Stimulated activated effector memory CD8-positive, alpha-beta T cell treated with anti-CD3 and anti-CD28 coated beads, Interleukin-12 subunit alpha, Interleukin-12 subunit beta, amount 100 ng/mL, for 72 hours (primary cell): ENCODE measurements at regions not wholly inside any gene's neighbourhood (a gene's known extent, or its start where the extent isn't known, plus 50 kb on each side); places are given as distances from the start of the nearest gene placed in this dataset.
"Not testable (repeated sequence)": the region's sequence is repeated elsewhere in the genome, so short reads cannot be mapped to it uniquely, and the experiment has no call there.

Experiments
- ATAC-seq: fragments of 150-1000 bp; cut with Tn5 transposase; 2 replicates; pipeline ENCODE4 v1.10.0; 2021
- DNase-seq, 2 donors: peaks; one replicate each; pipeline ENCODE4 v3.0.0; 2021 to 2022; ENCODE audit warnings: low spot score in 2 of 2
- H3K27ac Mint-ChIP-seq: one replicate; pipeline ENCODE4 v1.8.0; 2022; ENCODE audit warnings: mild to moderate bottlenecking, mixed read lengths
- H3K36me3 Mint-ChIP-seq: one replicate; pipeline ENCODE4 v1.8.0; 2022; ENCODE audit warnings: mild to moderate bottlenecking, mixed read lengths
- H3K4me1 Mint-ChIP-seq: one replicate; pipeline ENCODE4 v1.8.0; 2022; ENCODE audit warnings: mixed read lengths
- H3K4me3 Mint-ChIP-seq: one replicate; pipeline ENCODE4 v1.8.0; 2022; ENCODE audit warnings: mild to moderate bottlenecking, mixed read lengths
- H3K9me3 Mint-ChIP-seq: one replicate; pipeline ENCODE4 v1.8.0; 2022; ENCODE audit warnings: mixed read lengths

DNA sequence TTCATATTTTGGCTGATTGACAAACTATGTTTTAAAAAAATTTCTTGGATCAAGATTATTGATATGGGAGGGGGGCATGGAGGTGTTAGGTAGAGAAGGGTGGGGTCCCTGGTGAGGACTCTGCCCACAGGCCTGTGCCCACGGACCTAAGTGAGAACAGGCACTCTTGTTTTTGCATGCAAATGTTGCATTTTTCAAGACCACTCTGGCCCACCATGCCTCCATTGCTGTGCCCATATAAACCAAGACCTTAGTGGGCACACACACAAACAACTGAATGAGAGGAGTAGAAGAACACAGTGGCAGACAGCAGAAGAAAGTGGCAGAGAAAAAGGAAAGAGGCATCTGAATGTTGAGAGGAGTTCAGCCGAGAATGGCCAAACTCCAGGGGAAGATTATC lies 69.6 kb upstream of the ZNF98 start:
- H3K4me1 Mint-ChIP-seq, result no peaks in the 10 kb centered on the region

DNA sequence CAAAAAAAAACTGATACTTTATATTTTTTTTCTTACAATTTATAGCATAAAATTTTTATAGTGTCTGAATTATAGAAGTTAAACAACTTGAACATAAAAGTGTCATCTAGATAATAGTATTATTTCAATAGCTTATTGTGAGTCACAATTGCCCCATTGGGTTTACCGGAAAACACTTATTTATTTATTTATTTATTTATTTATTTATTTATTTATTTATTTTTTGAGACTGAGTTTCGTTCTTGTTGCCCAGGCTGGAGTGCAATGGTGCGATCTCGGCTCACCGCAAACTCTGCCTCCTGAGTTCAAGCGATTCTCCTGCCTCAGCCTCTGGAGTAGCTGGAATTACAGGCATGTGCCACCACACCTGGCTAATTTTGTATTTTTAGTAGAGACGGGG lies 61.4 kb upstream of the ZNF98 start:
- H3K4me3 Mint-ChIP-seq, ATAC-seq, DNase-seq, H3K4me1 Mint-ChIP-seq, H3K36me3 Mint-ChIP-seq, H3K27ac Mint-ChIP-seq: not testable (repeated sequence)
- peaks cover 15% of the 10 kb centered on the region for H3K9me3 Mint-ChIP-seq

More for the DNA sequence above, 69.6 kb upstream of the ZNF98 start:
- DNase-seq (no peak), ATAC-seq (no peak)
- Mint-ChIP-seq H3K4me3 (no peak overlapping the region), H3K27ac (no peak overlapping the region), H3K9me3 (peaks cover 22% of the 10 kb centered on the region), H3K36me3 (no peaks in the 10 kb centered on the region)

DNA sequence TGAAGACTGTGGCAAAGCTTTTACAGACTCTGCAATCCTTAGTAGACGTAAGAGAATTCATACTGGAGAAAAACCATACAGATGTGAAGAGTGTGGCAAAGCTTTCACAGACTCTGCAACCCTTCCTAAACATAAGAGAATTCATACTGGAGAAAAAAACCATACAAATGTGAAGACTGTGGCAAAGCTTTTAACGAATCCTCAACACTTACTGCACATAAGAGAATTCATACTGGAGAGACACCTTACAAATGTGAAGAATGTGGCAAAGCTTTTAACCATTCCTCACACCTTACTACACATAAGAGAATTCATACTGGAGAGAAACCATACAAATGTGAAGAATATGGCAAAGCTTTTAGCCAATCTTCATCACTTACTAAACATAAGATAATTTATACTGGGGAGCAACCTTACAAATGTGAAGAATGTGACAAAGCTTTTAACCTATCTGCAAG lies 50.1 kb upstream of the ZNF98 start:
- no peak for ATAC-seq
- Mint-ChIP-seq H3K27ac (no peak overlapping the region), H3K9me3 (peaks cover 28% of the 10 kb centered on the region)

More for the DNA sequence above, 50.1 kb upstream of the ZNF98 start:
- Mint-ChIP-seq H3K4me1 (no peaks in the 10 kb centered on the region), H3K36me3 (no peaks in the 10 kb centered on the region), H3K4me3 (no peak overlapping the region)
- DNase-seq, result no peak
